Neuronal stem cell (in vitro differentiated cells): ENCODE measurements at regions not wholly inside any gene's neighbourhood (a gene's known extent, or its start where the extent isn't known, plus 50 kb on each side); places are given as distances from the start of the nearest gene placed in this dataset.

Source experiments
- DNase-seq: peaks from one replicate; pipeline ENCODE4 v3.0.0-alpha.2; 2013; ENCODE audit warnings: low spot score
- H2AFZ ChIP-seq: one replicate; pipeline ENCODE4 v1.6.1; 2013; ENCODE audit warnings: mild to moderate bottlenecking, low read length, inconsistent platforms
- H2AK5ac ChIP-seq: 2 replicates; pipeline ENCODE4 v1.6.1; 2013; ENCODE audit warnings: low read depth, mild to moderate bottlenecking, inconsistent platforms, low read length, moderate library complexity, mixed read lengths
- H2BK120ac ChIP-seq: 2 replicates; pipeline ENCODE4 v1.6.1; 2013; ENCODE audit warnings: low read depth, mild to moderate bottlenecking, inconsistent platforms, low read length, moderate library complexity, mixed read lengths
- H2BK12ac ChIP-seq: one replicate; pipeline ENCODE4 v1.6.1; 2013; ENCODE audit warnings: low read length, inconsistent platforms
- H2BK15ac ChIP-seq: 2 replicates; pipeline ENCODE4 v1.6.1; 2013; ENCODE audit warnings: mild to moderate bottlenecking, low read length, inconsistent platforms, mixed read lengths
- H2BK5ac ChIP-seq: one replicate; pipeline ENCODE4 v1.6.1; 2013; ENCODE audit warnings: inconsistent platforms, mild to moderate bottlenecking, low read length, moderate library complexity
- H3K14ac ChIP-seq: one replicate; pipeline ENCODE4 v1.6.1; 2013; ENCODE audit warnings: low read length, inconsistent platforms
- H3K18ac ChIP-seq: 2 replicates; pipeline ENCODE4 v1.6.1; 2013; ENCODE audit warnings: low read length, inconsistent platforms
- H3K23ac ChIP-seq: 2 replicates; pipeline ENCODE4 v1.6.1; 2013; ENCODE audit warnings: low read depth, mild to moderate bottlenecking, mixed read lengths, low read length, inconsistent platforms; ENCODE audit not compliant: poor library complexity
- H3K27ac ChIP-seq: replicated peaks from 3 replicates; pipeline ENCODE4 v1.5.1; 2013; ENCODE audit warnings: low read length, inconsistent platforms
- H3K27me3 ChIP-seq, 3 experiments: 2 replicates each; pipeline ENCODE4 v1.6.1; 2013; ENCODE audit warnings: low read length in 3 of 3, mild to moderate bottlenecking in 2 of 3, inconsistent platforms in 1 of 3, low read depth in 1 of 3, mixed read lengths in 1 of 3, moderate library complexity in 1 of 3; ENCODE audit not compliant: control insufficient read depth in 3 of 3, insufficient read depth in 3 of 3
- H3K36me3 ChIP-seq, 2 donors: replicated peaks in 1 of 2; 2 replicates each; pipeline ENCODE4 v1.6.1; 2013; ENCODE audit warnings: low read length in 2 of 2; ENCODE audit not compliant: control insufficient read depth in 2 of 2, insufficient read depth in 2 of 2
- H3K4ac ChIP-seq: 2 replicates; pipeline ENCODE4 v1.6.1; 2013; ENCODE audit warnings: inconsistent platforms, mild to moderate bottlenecking, low read length, moderate library complexity
- H3K4me1 ChIP-seq, 2 donors: 1 replicate in 1 of 2; 2 replicates in 1 of 2; pipeline ENCODE4 v1.6.1; 2013; ENCODE audit warnings: low read length in 2 of 2, low read depth in 1 of 2; ENCODE audit not compliant: control insufficient read depth in 2 of 2, insufficient read depth in 1 of 2
- H3K4me2 ChIP-seq: one replicate; pipeline ENCODE4 v1.6.1; 2013; ENCODE audit warnings: mild to moderate bottlenecking, low read length, inconsistent platforms; ENCODE audit not compliant: insufficient read depth, poor library complexity, severe bottlenecking
- H3K4me3 ChIP-seq, 2 donors: 2 replicates each; pipeline ENCODE4 v1.5.1; 2013; ENCODE audit warnings: low read length in 2 of 2, mild to moderate bottlenecking in 2 of 2, inconsistent platforms in 1 of 2, moderate library complexity in 1 of 2
- H3K79me1 ChIP-seq: one replicate; pipeline ENCODE4 v1.6.1; 2013; ENCODE audit warnings: low read depth, mild to moderate bottlenecking, inconsistent platforms, low read length, moderate library complexity
- H3K9ac ChIP-seq: one replicate; pipeline ENCODE4 v1.6.1; 2013; ENCODE audit warnings: mild to moderate bottlenecking, low read depth, low read length, inconsistent platforms; ENCODE audit not compliant: poor library complexity
- H3K9me3 ChIP-seq, 2 donors: replicated peaks in 1 of 2; 2 replicates each; pipeline versions ENCODE3 to v1.6.1; 2013; ENCODE audit warnings: low read length in 2 of 2, mild to moderate bottlenecking in 2 of 2, inconsistent platforms in 1 of 2, low read depth in 1 of 2, mixed read lengths in 1 of 2, moderate library complexity in 1 of 2; ENCODE audit not compliant: control insufficient read depth in 2 of 2, insufficient read depth in 1 of 2
- H4K8ac ChIP-seq: one replicate; pipeline ENCODE4 v1.6.1; 2013; ENCODE audit warnings: low read depth, mild to moderate bottlenecking, inconsistent platforms, low read length, moderate library complexity
- H4K91ac ChIP-seq: one replicate; pipeline ENCODE4 v1.6.1; 2013; ENCODE audit warnings: low read length, low read depth, mild to moderate bottlenecking, inconsistent platforms; ENCODE audit not compliant: poor library complexity
- WGBS, 2 donors: extraction: QIAGEN DNeasy Blood & Tissue Kit; methylation state at CpG; one replicate each; pipeline ENCODE4 v1.1.7; 2013; ENCODE audit warnings: missing lambda C conversion rate in 2 of 2, mixed read lengths in 1 of 2; ENCODE audit not compliant: insufficient read length in 2 of 2, insufficient replicate concordance in 1 of 2; ENCODE audit errors: extremely low coverage in 2 of 2; 5-methylcytosine and 5-hydroxymethylcytosine counted together

DNA sequence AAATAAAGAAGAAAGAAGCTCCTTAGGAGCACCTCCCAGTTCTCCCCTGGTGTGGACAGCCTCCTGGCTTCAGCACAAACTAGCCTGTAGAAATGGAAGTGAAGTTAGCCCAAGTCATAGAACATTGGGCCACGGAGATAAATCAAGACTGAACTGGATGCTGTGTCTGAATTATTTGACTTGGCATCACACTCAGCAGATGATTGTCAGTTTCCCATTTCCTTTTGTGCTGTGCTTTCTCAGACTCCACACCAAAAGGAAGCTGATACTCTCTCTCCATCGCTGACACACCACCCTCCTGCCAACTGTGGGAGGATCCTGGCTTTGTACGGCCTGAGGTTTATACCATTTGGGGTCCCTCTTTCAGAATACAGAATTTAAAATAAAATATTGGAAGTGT lies 209.8 kb downstream of the TFAP2A start:
- Histone ChIP-seq H2AFZ (no peak overlapping the region), H4K91ac (no peak overlapping the region), H4K8ac (no peak overlapping the region), H3K23ac (no peak overlapping the region), H2BK5ac (no peak overlapping the region), H3K4ac (no peak overlapping the region), H3K14ac (no peak overlapping the region), H3K4me1 (peaks cover 0 to 1% of the 10 kb centered on the region in 2 donors), H3K9me3 (no peaks in the 10 kb centered on the region), H3K79me1 (no peaks in the 10 kb centered on the region), H2BK120ac (no peak overlapping the region), H2BK15ac (no peak overlapping the region), H3K4me3 (no peak overlapping the region), H2AK5ac (no peak overlapping the region), H3K27ac (no peak overlapping the region), H3K9ac (no peak overlapping the region), H3K18ac (no peak overlapping the region), H2BK12ac (no peak overlapping the region), H3K27me3 (no peaks in the 10 kb centered on the region), H3K36me3 (no peaks in the 10 kb centered on the region), H3K4me2 (no peak overlapping the region)
- WGBS, 2 donors, result no CpG with 5 or more reads among the region's 3 CpGs
- no peak for DNase-seq

DNA sequence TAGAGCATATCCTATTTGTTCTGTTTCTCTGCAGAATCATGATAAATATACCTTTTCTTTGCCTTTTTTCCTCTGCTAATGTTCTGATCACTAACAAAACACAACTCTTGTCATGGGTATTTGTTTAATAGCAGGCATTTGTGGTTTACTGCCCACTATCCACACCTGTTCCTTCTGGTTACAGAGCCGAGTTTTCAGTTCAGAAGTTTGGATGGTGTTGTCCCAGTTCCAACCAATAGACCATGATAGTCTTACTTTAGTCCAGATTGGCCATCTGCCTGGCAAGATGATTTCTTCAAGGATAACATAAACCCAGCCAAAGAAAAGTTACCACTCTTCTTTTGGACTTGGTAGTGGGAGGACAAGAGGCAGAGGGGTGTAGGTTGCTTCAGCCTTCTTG lies 211.2 kb downstream of the TFAP2A start:
- WGBS, 2 donors, result no CpG with 5 or more reads among the region's 1 CpG
- no peak overlapping the region for H4K91ac ChIP-seq
- no peaks in the 10 kb centered on the region for H3K79me1 ChIP-seq
- no peak for DNase-seq
- no peak overlapping the region for H3K18ac ChIP-seq
- H3K4me1 ChIP-seq, result peaks cover 0 to 1% of the 10 kb centered on the region in 2 donors
- H3K27ac ChIP-seq, result no peak overlapping the region
- H2BK5ac ChIP-seq, result no peak overlapping the region
- no peak overlapping the region for H2BK15ac ChIP-seq
- no peak overlapping the region for H3K4me2 ChIP-seq
- no peak overlapping the region for H2BK12ac ChIP-seq
- no peak overlapping the region for H3K4ac ChIP-seq
- H2BK120ac ChIP-seq, result no peak overlapping the region
- H3K23ac ChIP-seq, result no peak overlapping the region
- H4K8ac ChIP-seq, result no peak overlapping the region
- H3K4me3 ChIP-seq, result no peak overlapping the region
- no peak overlapping the region for H2AFZ ChIP-seq
- H2AK5ac ChIP-seq, result no peak overlapping the region
- H3K9ac ChIP-seq, result no peak overlapping the region
- H3K14ac ChIP-seq, result no peak overlapping the region
- no peaks in the 10 kb centered on the region for H3K36me3 ChIP-seq
- no peaks in the 10 kb centered on the region for H3K27me3 ChIP-seq
- no peaks in the 10 kb centered on the region for H3K9me3 ChIP-seq

DNA sequence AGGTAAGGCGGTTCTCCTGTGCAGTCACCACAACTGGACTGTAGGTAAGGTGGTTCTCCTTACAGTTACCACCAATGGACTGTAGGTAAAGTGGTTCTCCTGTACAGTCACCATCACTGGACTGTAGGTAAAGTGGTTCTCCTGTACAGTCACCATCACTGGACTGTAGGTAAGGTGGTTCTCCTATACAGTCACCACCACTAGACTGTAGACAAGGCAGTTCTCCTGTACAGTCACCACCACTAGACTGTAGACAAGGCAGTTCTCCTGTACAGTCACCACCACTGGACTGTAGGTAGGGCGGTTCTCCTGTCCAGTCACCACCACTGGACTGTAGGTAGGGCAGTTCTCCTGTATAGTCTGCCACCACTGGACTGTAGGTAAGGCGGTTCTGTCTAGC lies 212.3 kb downstream of the TFAP2A start:
- no CpG with 5 or more reads among the region's 3 CpGs for WGBS, 2 donors

DNA sequence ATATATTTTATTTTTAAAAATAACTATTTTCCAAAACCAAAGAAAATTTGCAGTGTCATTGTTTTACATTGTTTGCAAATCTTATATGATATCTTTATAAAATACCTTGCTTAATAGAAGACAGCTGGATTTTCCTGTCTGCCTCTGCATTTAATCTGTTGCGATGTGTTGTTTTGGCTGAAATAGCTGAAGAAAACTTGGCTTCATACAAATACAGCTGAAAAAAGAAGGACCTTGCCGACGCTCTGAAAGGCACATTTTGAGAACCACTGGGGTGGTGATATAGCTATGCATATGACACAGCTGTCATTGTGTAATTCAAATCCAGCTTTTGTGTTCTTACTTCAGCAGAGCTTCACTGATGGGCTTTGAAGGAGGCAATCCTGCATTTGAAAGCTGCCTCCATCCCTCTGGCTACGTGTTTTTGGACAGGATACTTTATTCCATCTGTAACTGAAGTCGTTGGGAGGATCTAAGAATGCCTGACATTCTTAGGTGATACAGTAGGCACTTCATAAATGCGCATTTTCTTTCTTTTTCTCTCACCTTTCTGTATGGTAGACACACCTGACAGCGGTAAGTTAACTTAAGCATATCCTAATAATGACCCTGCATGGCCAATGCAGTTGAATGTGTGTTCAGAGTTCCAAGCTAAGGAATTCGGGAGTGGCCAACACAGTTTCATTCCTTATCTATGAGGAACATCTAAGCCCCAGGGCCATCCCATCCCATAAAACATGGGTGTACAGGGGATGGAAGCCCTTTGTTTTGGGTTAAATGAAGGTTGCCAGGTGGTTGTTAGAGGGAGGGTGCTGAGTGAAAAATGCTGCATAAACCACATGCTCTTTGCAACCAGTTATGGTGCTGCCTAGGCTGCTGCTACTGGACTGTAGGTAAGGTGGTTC lies 213.0 kb downstream of the TFAP2A start:
- no peak overlapping the region for H3K4me2 ChIP-seq
- H4K8ac ChIP-seq, result no peak overlapping the region
- no peak overlapping the region for H2BK15ac ChIP-seq
- H2AK5ac ChIP-seq, result no peak overlapping the region
- WGBS, 2 donors, result no CpG with 5 or more reads among the region's 8 CpGs
- no peaks in the 10 kb centered on the region for H3K36me3 ChIP-seq
- no peak overlapping the region for H2AFZ ChIP-seq
- no peak overlapping the region for H3K18ac ChIP-seq
- no peaks in the 10 kb centered on the region for H3K79me1 ChIP-seq
- no peak overlapping the region for H3K4me3 ChIP-seq
- no peaks in the 10 kb centered on the region for H3K27me3 ChIP-seq
- H4K91ac ChIP-seq, result no peak overlapping the region
- H3K4ac ChIP-seq, result no peak overlapping the region
- no peak overlapping the region for H3K9ac ChIP-seq
- H3K9me3 ChIP-seq, result no peaks in the 10 kb centered on the region
- H3K4me1 ChIP-seq, result peaks cover 0 to 1% of the 10 kb centered on the region in 2 donors
- DNase-seq, result no peak
- H3K23ac ChIP-seq, result no peak overlapping the region
- no peak overlapping the region for H2BK5ac ChIP-seq
- H3K27ac ChIP-seq, result no peak overlapping the region
- H2BK12ac ChIP-seq, result no peak overlapping the region
- no peak overlapping the region for H2BK120ac ChIP-seq
- H3K14ac ChIP-seq, result no peak overlapping the region

More for the DNA sequence above, 212.3 kb downstream of the TFAP2A start:
- Histone ChIP-seq H3K18ac (no peak overlapping the region), H2BK15ac (no peak overlapping the region), H3K4me2 (no peak overlapping the region), H3K4ac (no peak overlapping the region), H3K23ac (no peak overlapping the region), H3K27ac (no peak overlapping the region), H2BK12ac (no peak overlapping the region), H3K9me3 (no peaks in the 10 kb centered on the region), H3K79me1 (no peaks in the 10 kb centered on the region), H3K9ac (no peak overlapping the region), H3K14ac (no peak overlapping the region), H2BK120ac (no peak overlapping the region), H3K36me3 (no peaks in the 10 kb centered on the region), H3K27me3 (no peaks in the 10 kb centered on the region), H4K8ac (no peak overlapping the region), H3K4me3 (no peak overlapping the region), H4K91ac (no peak overlapping the region), H2BK5ac (no peak overlapping the region), H2AK5ac (no peak overlapping the region), H2AFZ (no peak overlapping the region), H3K4me1 (peaks cover 0 to 1% of the 10 kb centered on the region in 2 donors)
- no peak for DNase-seq
